Renal cortical epithelial cell (primary cell): ENCODE measurements at regions not wholly inside any gene's neighbourhood (a gene's known extent, or its start where the extent isn't known, plus 50 kb on each side); places are given as distances from the start of the nearest gene placed in this dataset.
"Not testable (repeated sequence)": the region's sequence is repeated elsewhere in the genome, so short reads cannot be mapped to it uniquely, and the experiment has no call there.

ENCODE experiments used
- DNase-seq: peaks from one replicate; pipeline ENCODE4 v3.0.0-alpha.2; 2011; ENCODE audit warnings: low read depth

GRCh38 chr21:19353256-19353655 is 949.7 kb upstream of the TMPRSS15 start:
- no peak for DNase-seq

GRCh38 chr21:19368944-19369343 is 965.4 kb upstream of the TMPRSS15 start:
- DNase-seq: no peak

- DNase-seq: no peak
These were observed 988.8 kb upstream of the TMPRSS15 start for GRCh38 chr21:19392390-19392789.

GRCh38 chr21:19400223-19400770 is 996.7 kb upstream of the TMPRSS15 start:
- DNase-seq: no peak

GRCh38 chr21:19402870-19403269 is 999.3 kb upstream of the TMPRSS15 start:
- DNase-seq: no peak

- DNase-seq: no peak
These were observed 1001.7 kb upstream of the TMPRSS15 start for GRCh38 chr21:19405326-19405725.

- DNase-seq: no peak
These were observed 1017.0 kb upstream of the TMPRSS15 start for GRCh38 chr21:19420565-19420964.

GRCh38 chr21:19433623-19434022 is 1030.0 kb upstream of the TMPRSS15 start:
- no peak for DNase-seq

GRCh38 chr21:19440792-19441655 is 1037.4 kb upstream of the TMPRSS15 start:
- no peak for DNase-seq

- DNase-seq: no peak
These were observed 1054.7 kb upstream of the TMPRSS15 start for GRCh38 chr21:19458295-19458694.

- peak; percentile 3 for DNase-seq
These were observed 1058.1 kb upstream of the TMPRSS15 start for GRCh38 chr21:19461481-19462205.

GRCh38 chr21:19463966-19464365 is 1060.4 kb upstream of the TMPRSS15 start:
- no peak for DNase-seq

GRCh38 chr21:19468991-19469715 is 1065.6 kb upstream of the TMPRSS15 start:
- no peak for DNase-seq

- DNase-seq: no peak
These were observed 1071.9 kb upstream of the TMPRSS15 start for GRCh38 chr21:19475525-19475924.

- no peak for DNase-seq
These were observed 1086.3 kb upstream of the TMPRSS15 start for GRCh38 chr21:19489930-19490329.

- no peak for DNase-seq
These were observed 1086.9 kb upstream of the TMPRSS15 start for GRCh38 chr21:19490481-19490880.

GRCh38 chr21:19493437-19494241 is 1090.1 kb upstream of the TMPRSS15 start:
- DNase-seq: not testable (repeated sequence)

GRCh38 chr21:19501115-19501514 is 1097.5 kb upstream of the TMPRSS15 start:
- DNase-seq: no peak

GRCh38 chr21:19507682-19508260 is 1104.2 kb upstream of the TMPRSS15 start:
- DNase-seq: no peak

- no peak for DNase-seq
These were observed 1104.9 kb upstream of the TMPRSS15 start for GRCh38 chr21:19508442-19508841.

- DNase-seq: no peak
These were observed 1105.3 kb upstream of the TMPRSS15 start for GRCh38 chr21:19508844-19509243.
